ENCODE measurements at regions not wholly inside any gene's neighbourhood (a gene's known extent, or its start where the extent isn't known, plus 50 kb on each side); places are given as distances from the start of the nearest gene placed in this dataset.

DNA sequence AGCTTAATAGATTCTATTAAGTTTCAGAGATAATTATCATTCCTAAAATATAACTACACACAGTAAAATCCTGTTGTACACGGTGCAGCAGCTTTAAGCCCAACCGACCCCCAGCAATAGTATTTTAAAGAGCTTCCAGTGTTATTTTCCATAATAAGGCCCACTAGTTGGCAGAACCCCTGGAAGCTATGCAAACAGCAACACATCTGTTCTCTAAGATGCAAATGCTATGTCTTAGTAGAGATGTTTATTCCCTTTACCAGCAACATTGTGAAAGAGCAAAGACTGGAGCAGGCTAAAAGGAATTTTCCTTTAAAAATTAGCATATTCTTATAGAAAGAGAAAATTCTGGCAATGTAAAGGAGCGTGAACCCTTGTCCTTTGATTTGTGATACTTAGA, 819.7 kb upstream of the ALCAM start:
- TF ChIP-seq CTCF (IDR thresholded peaks at IDR 0.05; ENCODE audit: unreplicated experiment): no peak
- Mint-ChIP-seq H3K27ac (ENCODE audit: low read depth, unreplicated experiment) (no peak overlapping the region), H3K4me3 (ENCODE audit: unreplicated experiment) (no peak overlapping the region), H3K9me3 (ENCODE audit: unreplicated experiment) (no peaks in the 10 kb centered on the region), H3K36me3 (ENCODE audit: insufficient read depth, unreplicated experiment) (no peaks in the 10 kb centered on the region), H3K27me3 (ENCODE audit: insufficient read depth, unreplicated experiment) (no peaks in the 10 kb centered on the region), H3K4me1 (ENCODE audit: insufficient read depth, unreplicated experiment) (no peaks in the 10 kb centered on the region)
- ChIA-PET POLR2A (no interaction called here), CTCF (no interaction called here)
- no peak for DNase-seq (ENCODE audit: unreplicated experiment)
- intact Hi-C loops (cut with micrococcal nuclease): no loop called here
- no TSS peak for BruUV-seq (replicated peaks)

- intact Hi-C loops (cut with micrococcal nuclease): no loop called here
- no peak for DNase-seq (ENCODE audit: unreplicated experiment)
- no TSS peak for BruUV-seq (replicated peaks)
- Mint-ChIP-seq H3K4me3 (ENCODE audit: unreplicated experiment) (no peak overlapping the region), H3K4me1 (ENCODE audit: insufficient read depth, unreplicated experiment) (no peaks in the 10 kb centered on the region), H3K27ac (ENCODE audit: low read depth, unreplicated experiment) (no peak overlapping the region), H3K9me3 (ENCODE audit: unreplicated experiment) (no peaks in the 10 kb centered on the region), H3K36me3 (ENCODE audit: insufficient read depth, unreplicated experiment) (no peaks in the 10 kb centered on the region), H3K27me3 (ENCODE audit: insufficient read depth, unreplicated experiment) (no peaks in the 10 kb centered on the region)
- POLR2A ChIA-PET: no interaction called here
- no peak for TF ChIP-seq CTCF (IDR thresholded peaks at IDR 0.05; ENCODE audit: unreplicated experiment)
- CTCF ChIA-PET: interaction anchor here (0.7 to 0.8 kb wide), 2 partner anchors 48 to 811 kb away, joined by 3 read pairs; no protein-coding TSS in a partner anchor
Observed at GRCh38 chr3:104548401-104548800, 818.3 kb upstream of the ALCAM start.

- no peaks in the 10 kb centered on the region for H3K36me3 Mint-ChIP-seq (ENCODE audit: insufficient read depth, unreplicated experiment)
- ChIA-PET POLR2A (no interaction called here), CTCF (interaction anchor here (0.7 to 0.8 kb wide), 2 partner anchors 47 to 810 kb away, joined by 3 read pairs; no protein-coding TSS in a partner anchor)
- intact Hi-C loops (cut with micrococcal nuclease): no loop called here
- H3K27me3 Mint-ChIP-seq (ENCODE audit: insufficient read depth, unreplicated experiment): no peaks in the 10 kb centered on the region
- H3K27ac Mint-ChIP-seq (ENCODE audit: low read depth, unreplicated experiment): no peak overlapping the region
- no peak overlapping the region for H3K4me3 Mint-ChIP-seq (ENCODE audit: unreplicated experiment)
- no peak for DNase-seq (ENCODE audit: unreplicated experiment)
- H3K4me1 Mint-ChIP-seq (ENCODE audit: insufficient read depth, unreplicated experiment): no peaks in the 10 kb centered on the region
- no peak for TF ChIP-seq CTCF (IDR thresholded peaks at IDR 0.05; ENCODE audit: unreplicated experiment)
- H3K9me3 Mint-ChIP-seq (ENCODE audit: unreplicated experiment): no peaks in the 10 kb centered on the region
- BruUV-seq (replicated peaks): no TSS peak
Observed at GRCh38 chr3:104549099-104549714, 817.5 kb upstream of the ALCAM start.

GRCh38 chr3:104553121-104553520, 813.6 kb upstream of the ALCAM start:
- no peaks in the 10 kb centered on the region for H3K36me3 Mint-ChIP-seq (ENCODE audit: insufficient read depth, unreplicated experiment)

More at GRCh38 chr3:104553121-104553520, 813.6 kb upstream of the ALCAM start:
- no peaks in the 10 kb centered on the region for H3K9me3 Mint-ChIP-seq (ENCODE audit: unreplicated experiment)
- no peak for TF ChIP-seq CTCF (IDR thresholded peaks at IDR 0.05; ENCODE audit: unreplicated experiment)
- ChIA-PET POLR2A (no interaction called here), CTCF (interaction anchor here (0.7 kb wide), 1 partner anchor 503 kb away, joined by 3 read pairs; no protein-coding TSS in a partner anchor)
- no TSS peak for BruUV-seq (replicated peaks)
- DNase-seq (ENCODE audit: unreplicated experiment): no peak
- no peaks in the 10 kb centered on the region for H3K27me3 Mint-ChIP-seq (ENCODE audit: insufficient read depth, unreplicated experiment)
- H3K4me3 Mint-ChIP-seq (ENCODE audit: unreplicated experiment): no peak overlapping the region
- intact Hi-C loops (cut with micrococcal nuclease): no loop called here
- H3K4me1 Mint-ChIP-seq (ENCODE audit: insufficient read depth, unreplicated experiment): peaks cover 4% of the 10 kb centered on the region
- no peak overlapping the region for H3K27ac Mint-ChIP-seq (ENCODE audit: low read depth, unreplicated experiment)
